Fibroblast of lung (primary cell): ENCODE measurements at regions not wholly inside any gene's neighbourhood (a gene's known extent, or its start where the extent isn't known, plus 50 kb on each side); places are given as distances from the start of the nearest gene placed in this dataset.

Experiments
- DNase-seq, 2 donors: peaks; one replicate each; pipeline versions ENCODE4 v3.0.0 to v3.0.0-alpha.2; 2010; ENCODE audit warnings: low read depth in 2 of 2
- H2AFZ ChIP-seq: 2 replicates; pipeline ENCODE4 v1.5.1; 2012; ENCODE audit warnings: low read length, control low read depth, inconsistent platforms
- H3K27ac ChIP-seq: 2 replicates; pipeline ENCODE4 v1.5.1; 2011; ENCODE audit warnings: low read length, control low read depth; ENCODE audit not compliant: insufficient read depth
- H3K27me3 ChIP-seq: 2 replicates; pipeline ENCODE4 v1.5.1; 2011; ENCODE audit warnings: mild to moderate bottlenecking, low read length; ENCODE audit not compliant: control insufficient read depth, insufficient read depth
- H3K36me3 ChIP-seq: 2 replicates; pipeline ENCODE4 v1.5.1; 2011; ENCODE audit warnings: low read length; ENCODE audit not compliant: control insufficient read depth, insufficient read depth
- H3K4me1 ChIP-seq: 2 replicates; pipeline ENCODE4 v1.5.1; 2011; ENCODE audit warnings: low read length; ENCODE audit not compliant: control insufficient read depth, insufficient read depth; ENCODE audit errors: extremely low read depth
- H3K4me2 ChIP-seq: 2 replicates; pipeline ENCODE4 v1.5.1; 2011; ENCODE audit warnings: low read length, control low read depth; ENCODE audit not compliant: insufficient read depth; ENCODE audit errors: extremely low read depth
- H3K4me3 ChIP-seq, 4 experiments: fragments of 200-600 bp in 1 of 4; sonication (generic) in 1 of 4; replicated peaks in 1 of 4; 2 replicates each; pipeline ENCODE4 v1.5.1; 2011 to 2016; ENCODE audit warnings: low read length in 4 of 4, low read depth in 3 of 4, mild to moderate bottlenecking in 3 of 4, control low read depth in 2 of 4, inconsistent platforms in 1 of 4, mixed read lengths in 1 of 4; ENCODE audit not compliant: insufficient read depth in 1 of 4; ENCODE audit errors: control extremely low read depth in 1 of 4
- H3K79me2 ChIP-seq: 2 replicates; pipeline ENCODE4 v1.5.1; 2012; ENCODE audit warnings: mild to moderate bottlenecking, low read length, inconsistent platforms; ENCODE audit not compliant: control insufficient read depth, insufficient read depth
- H3K9ac ChIP-seq: 2 replicates; pipeline ENCODE4 v1.5.1; 2011; ENCODE audit warnings: mild to moderate bottlenecking, low read length, control low read depth; ENCODE audit not compliant: insufficient read depth
- H3K9me3 ChIP-seq: 2 replicates; pipeline ENCODE4 v1.5.1; 2012; ENCODE audit warnings: low read depth, low read length; ENCODE audit not compliant: control insufficient read depth, insufficient read depth
- H4K20me1 ChIP-seq: 2 replicates; pipeline ENCODE4 v1.5.1; 2011; ENCODE audit warnings: low read length; ENCODE audit not compliant: control insufficient read depth, insufficient read depth; ENCODE audit errors: extremely low read depth
- EZH2 ChIP-seq: IDR thresholded peaks from 2 replicates; pipeline ENCODE4 v1.5.1; 2012; ENCODE audit warnings: low read length, control low read depth, mild to moderate bottlenecking; ENCODE audit errors: missing control alignments
- TF ChIP-seq, protein P1 (sequence below), 2 donors: IDR thresholded peaks in 1 of 2; conservative IDR thresholded peaks in 1 of 2; 1 replicate in 1 of 2; 2 replicates in 1 of 2; pipeline ENCODE4 v1.5.1; 2011 to 2012; ENCODE audit warnings: low read length in 2 of 2, control low read depth in 1 of 2, inconsistent platforms in 1 of 2, low read depth in 1 of 2, mild to moderate bottlenecking in 1 of 2

DNA sequence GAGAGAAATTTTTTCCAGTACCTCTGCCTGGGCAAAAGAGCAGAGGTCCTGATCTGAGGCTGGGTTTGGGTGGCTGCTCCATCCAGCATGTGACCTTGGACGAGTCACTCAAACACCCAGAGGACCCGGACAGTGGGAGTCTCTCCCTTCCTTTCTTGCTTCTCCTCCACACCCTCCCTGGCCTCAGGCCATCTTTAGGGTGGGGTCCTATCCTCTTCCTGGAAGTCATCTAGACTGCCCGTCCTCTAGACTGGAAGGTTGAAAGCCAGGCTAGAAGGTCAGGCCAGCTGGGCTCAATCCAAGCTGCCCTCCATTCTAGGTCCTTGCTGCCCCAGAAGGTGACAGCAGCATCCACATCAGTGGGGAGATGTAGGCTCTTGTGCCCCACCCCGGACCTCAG, 599.5 kb downstream of the MATN1 start:
- Histone ChIP-seq H3K9me3 (no peaks in the 10 kb centered on the region), H3K36me3 (no peaks in the 10 kb centered on the region), H3K79me2 (no peaks in the 10 kb centered on the region), H4K20me1 (no peaks in the 10 kb centered on the region), H3K27me3 (no peaks in the 10 kb centered on the region), H3K27ac (no peak overlapping the region), H3K4me2 (no peak overlapping the region), H3K9ac (no peak overlapping the region), H3K4me1 (no peaks in the 10 kb centered on the region), H3K4me3 (no peak overlapping the region), H2AFZ (no peak overlapping the region)
- DNase-seq, result no peak
- TF ChIP-seq, protein P1, sequence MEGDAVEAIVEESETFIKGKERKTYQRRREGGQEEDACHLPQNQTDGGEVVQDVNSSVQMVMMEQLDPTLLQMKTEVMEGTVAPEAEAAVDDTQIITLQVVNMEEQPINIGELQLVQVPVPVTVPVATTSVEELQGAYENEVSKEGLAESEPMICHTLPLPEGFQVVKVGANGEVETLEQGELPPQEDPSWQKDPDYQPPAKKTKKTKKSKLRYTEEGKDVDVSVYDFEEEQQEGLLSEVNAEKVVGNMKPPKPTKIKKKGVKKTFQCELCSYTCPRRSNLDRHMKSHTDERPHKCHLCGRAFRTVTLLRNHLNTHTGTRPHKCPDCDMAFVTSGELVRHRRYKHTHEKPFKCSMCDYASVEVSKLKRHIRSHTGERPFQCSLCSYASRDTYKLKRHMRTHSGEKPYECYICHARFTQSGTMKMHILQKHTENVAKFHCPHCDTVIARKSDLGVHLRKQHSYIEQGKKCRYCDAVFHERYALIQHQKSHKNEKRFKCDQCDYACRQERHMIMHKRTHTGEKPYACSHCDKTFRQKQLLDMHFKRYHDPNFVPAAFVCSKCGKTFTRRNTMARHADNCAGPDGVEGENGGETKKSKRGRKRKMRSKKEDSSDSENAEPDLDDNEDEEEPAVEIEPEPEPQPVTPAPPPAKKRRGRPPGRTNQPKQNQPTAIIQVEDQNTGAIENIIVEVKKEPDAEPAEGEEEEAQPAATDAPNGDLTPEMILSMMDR (conservative IDR thresholded peaks at IDR 0.05 in 1 of 2, IDR thresholded peaks at IDR 0.05 in 1 of 2; ENCODE audit: low read depth in 1 of 2, low read length in 2 of 2), result no peak
- TF ChIP-seq EZH2, result no peak

DNA sequence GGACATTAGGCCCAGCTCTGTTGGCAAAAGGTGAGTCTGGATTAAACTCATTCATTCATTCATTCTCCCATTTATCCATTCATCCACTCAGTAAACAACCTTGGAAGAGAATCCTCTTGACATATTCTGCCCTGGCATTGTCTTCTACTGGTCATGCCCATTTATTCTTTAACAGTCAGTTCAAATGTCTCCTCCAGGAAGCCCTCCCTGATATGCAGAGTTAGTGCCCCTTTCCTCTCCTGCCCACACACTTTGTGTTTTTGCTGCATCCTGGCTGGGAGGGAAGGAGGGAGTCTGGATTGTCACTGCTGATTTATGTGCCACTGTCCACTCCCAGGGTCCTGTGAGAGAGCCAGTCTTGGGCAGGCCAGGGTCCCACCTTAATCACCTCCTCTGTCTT, 600.3 kb downstream of the MATN1 start:
- H3K9me3 ChIP-seq, result no peaks in the 10 kb centered on the region
- H3K36me3 ChIP-seq, result no peaks in the 10 kb centered on the region
- no peaks in the 10 kb centered on the region for H4K20me1 ChIP-seq
- H3K27me3 ChIP-seq, result no peaks in the 10 kb centered on the region
- TF ChIP-seq, protein P1 (conservative IDR thresholded peaks at IDR 0.05 in 1 of 2, IDR thresholded peaks at IDR 0.05 in 1 of 2; ENCODE audit: low read depth in 1 of 2, low read length in 2 of 2), result no peak
- no peak for TF ChIP-seq EZH2
- no peak overlapping the region for H3K27ac ChIP-seq
- DNase-seq, result no peak
- no peak overlapping the region for H3K4me2 ChIP-seq
- no peaks in the 10 kb centered on the region for H3K79me2 ChIP-seq
- no peak overlapping the region for H2AFZ ChIP-seq
- H3K9ac ChIP-seq, result no peak overlapping the region
- no peak overlapping the region for H3K4me3 ChIP-seq
- no peaks in the 10 kb centered on the region for H3K4me1 ChIP-seq

DNA sequence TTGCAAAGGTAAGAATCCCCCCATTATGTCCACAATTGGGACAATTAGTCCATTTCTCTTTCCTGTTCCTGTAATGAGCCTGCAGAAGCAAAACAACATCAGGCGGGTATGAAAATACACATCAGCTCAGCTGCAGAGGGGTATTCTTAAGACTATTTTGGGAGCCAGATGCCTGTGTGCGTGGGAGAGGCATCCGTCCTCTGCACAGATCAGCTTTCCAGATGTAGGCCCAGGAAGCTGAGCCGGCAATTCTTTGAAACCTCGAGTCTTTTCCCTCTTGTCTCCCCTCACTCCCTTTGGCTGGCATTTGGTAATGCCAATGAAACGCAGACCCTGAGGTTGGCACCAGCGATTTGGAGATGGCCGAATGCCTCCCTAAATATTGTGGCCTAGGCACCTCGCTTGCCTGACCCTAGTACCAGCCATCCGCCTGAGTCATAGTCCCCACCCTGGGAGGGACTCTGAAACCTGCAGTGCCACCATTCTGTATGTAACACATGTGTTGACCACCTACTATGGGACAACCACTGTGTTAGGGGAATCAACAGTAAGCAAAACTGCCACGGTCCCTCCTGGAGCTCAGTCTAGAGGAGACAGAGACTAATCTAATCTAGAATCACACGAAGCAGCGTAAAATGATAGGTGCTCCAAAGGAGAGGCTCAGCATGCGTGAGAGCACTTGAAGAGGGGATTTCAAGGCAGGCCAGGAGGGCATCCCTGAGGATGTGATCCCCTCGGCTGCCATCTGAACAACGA, 603.0 kb downstream of the MATN1 start:
- no peaks in the 10 kb centered on the region for H3K79me2 ChIP-seq
- H3K4me1 ChIP-seq, result no peaks in the 10 kb centered on the region
- DNase-seq, result no peak
- no peak overlapping the region for H3K27ac ChIP-seq
- no peak overlapping the region for H3K4me3 ChIP-seq
- H3K9ac ChIP-seq, result no peak overlapping the region
- H3K27me3 ChIP-seq, result no peaks in the 10 kb centered on the region
- H3K36me3 ChIP-seq, result no peaks in the 10 kb centered on the region
- no peak overlapping the region for H3K4me2 ChIP-seq
- H2AFZ ChIP-seq, result no peak overlapping the region
- TF ChIP-seq EZH2, result no peak
- TF ChIP-seq, protein P1 (conservative IDR thresholded peaks at IDR 0.05 in 1 of 2, IDR thresholded peaks at IDR 0.05 in 1 of 2; ENCODE audit: low read depth in 1 of 2, low read length in 2 of 2), result no peak
- no peaks in the 10 kb centered on the region for H3K9me3 ChIP-seq
- no peaks in the 10 kb centered on the region for H4K20me1 ChIP-seq
